Calu3 (cell line): ENCODE measurements at regions not wholly inside any gene's neighbourhood (a gene's known extent, or its start where the extent isn't known, plus 50 kb on each side); places are given as distances from the start of the nearest gene placed in this dataset.

Source experiments
- BruUV-seq: library from RNA; stranded (reverse); fragments of 400-500 nt; replicated peaks from 2 replicates; lab custom pipeline; 2021; lab: Mats Ljungman, UMichigan
- CTCF ChIA-PET: fragments of 300-600 bp; sonication (Branson Sonifier 250); formaldehyde crosslinking; loops from one replicate; lab custom pipeline; 2022; ENCODE audit warnings: antibody characterized with exemption; lab: Charles Lee
- DNase-seq: peaks from one replicate; pipeline ENCODE4 v3.0.0; 2022
- H3K27ac Mint-ChIP-seq: one replicate; pipeline ENCODE4 v1.8.0; 2022; ENCODE audit warnings: mixed read lengths; ENCODE audit not compliant: unreplicated experiment
- H3K27me3 Mint-ChIP-seq: one replicate; pipeline ENCODE4 v1.8.0; 2022; ENCODE audit warnings: mixed read lengths; ENCODE audit not compliant: unreplicated experiment
- H3K36me3 Mint-ChIP-seq: one replicate; pipeline ENCODE4 v1.8.0; 2022; ENCODE audit warnings: mild to moderate bottlenecking, moderate library complexity, mixed read lengths; ENCODE audit not compliant: insufficient read depth, unreplicated experiment
- H3K4me1 Mint-ChIP-seq: one replicate; pipeline ENCODE4 v1.8.0; 2022; ENCODE audit warnings: mild to moderate bottlenecking, low read depth, mixed read lengths; ENCODE audit not compliant: unreplicated experiment
- H3K4me3 Mint-ChIP-seq: one replicate; pipeline ENCODE4 v1.8.0; 2022; ENCODE audit warnings: mild to moderate bottlenecking, low read depth, moderate library complexity, mixed read lengths; ENCODE audit not compliant: unreplicated experiment
- H3K9me3 Mint-ChIP-seq: one replicate; pipeline ENCODE4 v1.8.0; 2022; ENCODE audit warnings: low read depth, mixed read lengths; ENCODE audit not compliant: unreplicated experiment
- intact Hi-C: fragments of 100-400 bp; cut with micrococcal nuclease; formaldehyde crosslinking; loops from one replicate; pipeline ENCODE4 v1.10.0; 2022; ENCODE audit not compliant: unreplicated experiment
- TF ChIP-seq, protein P1 (sequence below): fragments of 200-600 bp; IDR thresholded peaks from one replicate; pipeline ENCODE4 v1.8.0; 2022; ENCODE audit warnings: antibody characterized with exemption; ENCODE audit not compliant: unreplicated experiment

DNA sequence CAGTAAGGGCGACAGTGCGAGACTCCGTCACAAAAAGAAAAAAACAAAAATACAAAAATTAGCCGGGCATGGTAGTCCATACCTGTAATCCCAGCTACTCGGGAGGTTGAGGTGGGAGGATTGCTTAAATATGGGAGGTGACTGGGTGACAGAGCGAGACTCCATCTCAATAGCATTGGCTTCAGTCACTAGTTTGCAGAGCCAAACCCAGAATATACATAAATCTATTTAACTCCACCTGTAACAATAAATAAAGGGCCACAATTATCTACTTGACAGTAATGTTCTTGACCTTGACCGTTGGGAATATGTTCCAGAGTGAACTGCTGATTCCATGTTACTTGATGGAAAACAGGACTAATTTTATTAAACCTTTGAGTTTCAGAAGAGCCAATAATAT, 198.9 kb upstream of the MDGA2 start:
- TF ChIP-seq, protein P1, sequence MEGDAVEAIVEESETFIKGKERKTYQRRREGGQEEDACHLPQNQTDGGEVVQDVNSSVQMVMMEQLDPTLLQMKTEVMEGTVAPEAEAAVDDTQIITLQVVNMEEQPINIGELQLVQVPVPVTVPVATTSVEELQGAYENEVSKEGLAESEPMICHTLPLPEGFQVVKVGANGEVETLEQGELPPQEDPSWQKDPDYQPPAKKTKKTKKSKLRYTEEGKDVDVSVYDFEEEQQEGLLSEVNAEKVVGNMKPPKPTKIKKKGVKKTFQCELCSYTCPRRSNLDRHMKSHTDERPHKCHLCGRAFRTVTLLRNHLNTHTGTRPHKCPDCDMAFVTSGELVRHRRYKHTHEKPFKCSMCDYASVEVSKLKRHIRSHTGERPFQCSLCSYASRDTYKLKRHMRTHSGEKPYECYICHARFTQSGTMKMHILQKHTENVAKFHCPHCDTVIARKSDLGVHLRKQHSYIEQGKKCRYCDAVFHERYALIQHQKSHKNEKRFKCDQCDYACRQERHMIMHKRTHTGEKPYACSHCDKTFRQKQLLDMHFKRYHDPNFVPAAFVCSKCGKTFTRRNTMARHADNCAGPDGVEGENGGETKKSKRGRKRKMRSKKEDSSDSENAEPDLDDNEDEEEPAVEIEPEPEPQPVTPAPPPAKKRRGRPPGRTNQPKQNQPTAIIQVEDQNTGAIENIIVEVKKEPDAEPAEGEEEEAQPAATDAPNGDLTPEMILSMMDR, result no peak

DNA sequence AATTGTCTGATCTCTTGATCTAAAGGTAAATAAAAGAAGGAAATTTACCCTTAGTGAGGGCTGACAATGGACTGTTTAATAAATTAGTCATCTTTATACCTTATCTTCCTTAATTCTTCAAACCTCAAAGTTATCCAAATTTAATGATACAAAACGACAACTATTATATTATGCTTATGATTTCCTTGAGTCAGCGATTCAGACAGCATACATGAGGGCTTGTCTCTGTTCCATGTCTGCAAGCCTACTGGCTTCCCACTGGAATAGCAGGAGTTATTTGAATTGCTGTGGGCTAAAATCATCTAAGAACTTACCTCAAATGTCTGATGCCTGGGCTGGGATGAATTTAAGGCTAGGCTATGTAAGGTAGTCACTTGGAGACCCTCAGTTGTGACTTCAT, 197.2 kb upstream of the MDGA2 start:
- Mint-ChIP-seq H3K4me1 (no peaks in the 10 kb centered on the region), H3K27me3 (no peaks in the 10 kb centered on the region), H3K36me3 (no peaks in the 10 kb centered on the region), H3K27ac (no peak overlapping the region), H3K9me3 (peaks cover 2% of the 10 kb centered on the region), H3K4me3 (no peak overlapping the region)
- BruUV-seq, result no TSS peak
- DNase-seq, result no peak
- intact Hi-C loops, result no loop called here
- TF ChIP-seq, protein P1, result no peak
- CTCF ChIA-PET, result no interaction called here

More for the DNA sequence above, 198.9 kb upstream of the MDGA2 start:
- no peaks in the 10 kb centered on the region for H3K4me1 Mint-ChIP-seq
- CTCF ChIA-PET, result no interaction called here
- no TSS peak for BruUV-seq
- no peaks in the 10 kb centered on the region for H3K27me3 Mint-ChIP-seq
- intact Hi-C loops, result no loop called here
- H3K4me3 Mint-ChIP-seq, result no peak overlapping the region
- H3K36me3 Mint-ChIP-seq, result no peaks in the 10 kb centered on the region
- H3K27ac Mint-ChIP-seq, result no peak overlapping the region
- DNase-seq, result no peak
- peaks cover 5% of the 10 kb centered on the region for H3K9me3 Mint-ChIP-seq

DNA sequence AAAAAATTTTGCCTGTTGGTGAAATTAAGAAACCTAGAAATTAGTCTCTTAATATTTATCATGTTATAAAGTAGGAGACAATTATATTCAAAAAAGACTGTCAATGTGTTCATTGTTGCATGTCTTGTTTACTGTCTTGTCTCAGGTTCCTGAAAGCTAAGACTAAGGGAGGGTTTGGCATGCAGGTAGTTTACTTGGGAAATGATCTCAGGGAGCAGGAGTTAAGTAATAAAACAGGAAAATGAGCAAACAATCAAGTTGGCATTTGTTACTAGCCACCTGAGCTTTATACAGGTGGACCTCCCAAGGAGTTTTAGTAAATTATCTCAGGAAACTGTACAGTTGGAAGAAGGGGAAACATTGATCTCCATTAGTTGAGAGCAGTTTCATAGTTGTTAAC, 188.0 kb upstream of the MDGA2 start:
- CTCF ChIA-PET, result no interaction called here
- intact Hi-C loops, result no loop called here
- H3K4me3 Mint-ChIP-seq, result no peak overlapping the region
- H3K27ac Mint-ChIP-seq, result no peak overlapping the region
- no peaks in the 10 kb centered on the region for H3K36me3 Mint-ChIP-seq
- peaks cover 4% of the 10 kb centered on the region for H3K9me3 Mint-ChIP-seq
- H3K4me1 Mint-ChIP-seq, result no peaks in the 10 kb centered on the region
- no peak for DNase-seq
- no peaks in the 10 kb centered on the region for H3K27me3 Mint-ChIP-seq
- TF ChIP-seq, protein P1, result no peak
- no TSS peak for BruUV-seq

DNA sequence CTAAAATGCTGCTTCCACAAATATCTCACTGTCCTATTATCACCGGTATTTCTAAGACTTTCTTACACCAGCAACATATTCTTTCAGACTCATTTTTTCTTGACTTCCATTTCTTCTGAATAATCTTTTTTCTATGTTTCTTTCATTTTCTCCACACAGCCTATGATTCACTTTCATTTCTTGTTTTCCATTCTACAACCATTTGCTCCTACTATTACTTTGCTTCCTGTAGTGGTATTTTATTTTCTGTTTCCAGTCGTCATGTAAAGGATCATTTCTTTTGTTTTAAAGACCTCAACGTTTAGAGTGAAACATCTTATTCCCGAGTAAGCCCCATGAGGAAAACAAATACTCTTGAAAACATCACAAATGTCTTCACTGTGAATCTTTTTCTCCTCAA, 182.2 kb upstream of the MDGA2 start:
- Mint-ChIP-seq H3K4me3 (no peak overlapping the region), H3K27ac (no peak overlapping the region), H3K36me3 (no peaks in the 10 kb centered on the region), H3K27me3 (no peaks in the 10 kb centered on the region), H3K9me3 (peaks cover 9% of the 10 kb centered on the region), H3K4me1 (no peaks in the 10 kb centered on the region)
- CTCF ChIA-PET, result no interaction called here
- intact Hi-C loops, result no loop called here
- TF ChIP-seq, protein P1, result no peak
- BruUV-seq, result no TSS peak
- no peak for DNase-seq

DNA sequence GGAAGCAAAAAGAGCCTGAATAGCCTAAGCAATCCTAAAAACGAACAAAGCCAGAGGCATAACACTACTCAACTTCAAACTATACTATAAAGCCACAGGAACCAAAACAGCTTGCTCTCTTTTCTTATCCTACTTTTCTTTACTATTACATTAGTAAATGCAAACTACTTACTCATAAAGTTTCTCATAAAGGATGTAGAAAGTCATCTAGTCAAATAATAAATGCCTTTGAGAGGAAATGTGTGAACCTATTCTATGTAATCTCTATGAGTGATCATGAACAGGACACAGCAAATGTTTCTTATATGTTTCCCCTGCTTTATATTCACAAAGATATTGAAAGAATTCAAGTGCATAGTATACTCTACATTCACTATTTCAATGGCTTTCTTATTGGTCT, 176.9 kb upstream of the MDGA2 start:
- CTCF ChIA-PET, result no interaction called here
- no peaks in the 10 kb centered on the region for H3K4me1 Mint-ChIP-seq
- no peak overlapping the region for H3K27ac Mint-ChIP-seq
- BruUV-seq, result no TSS peak
- H3K4me3 Mint-ChIP-seq, result no peak overlapping the region
- no peaks in the 10 kb centered on the region for H3K27me3 Mint-ChIP-seq
- peaks cover 6% of the 10 kb centered on the region for H3K9me3 Mint-ChIP-seq
- no peak for DNase-seq
- TF ChIP-seq, protein P1, result no peak
- intact Hi-C loops, result no loop called here
- H3K36me3 Mint-ChIP-seq, result no peaks in the 10 kb centered on the region
